ENCODE measurements at regions not wholly inside any gene's neighbourhood (a gene's known extent, or its start where the extent isn't known, plus 50 kb on each side); places are given as distances from the start of the nearest gene placed in this dataset.

GRCh38 chr10:10047426-10047825 lies 970.2 kb upstream of the CELF2 start:
- TF ChIP-seq CTCF (IDR thresholded peaks at IDR 0.05; ENCODE audit: low read depth, low read length, poor library complexity, severe bottlenecking) (no peak), EZH2phosphoT487 (IDR thresholded peaks at IDR 0.05; ENCODE audit: borderline replicate concordance, low read length) (no peak)

All from DOHH2 (cell line).